ENCODE measurements at regions not wholly inside any gene's neighbourhood (a gene's known extent, or its start where the extent isn't known, plus 50 kb on each side); places are given as distances from the start of the nearest gene placed in this dataset.

DNA sequence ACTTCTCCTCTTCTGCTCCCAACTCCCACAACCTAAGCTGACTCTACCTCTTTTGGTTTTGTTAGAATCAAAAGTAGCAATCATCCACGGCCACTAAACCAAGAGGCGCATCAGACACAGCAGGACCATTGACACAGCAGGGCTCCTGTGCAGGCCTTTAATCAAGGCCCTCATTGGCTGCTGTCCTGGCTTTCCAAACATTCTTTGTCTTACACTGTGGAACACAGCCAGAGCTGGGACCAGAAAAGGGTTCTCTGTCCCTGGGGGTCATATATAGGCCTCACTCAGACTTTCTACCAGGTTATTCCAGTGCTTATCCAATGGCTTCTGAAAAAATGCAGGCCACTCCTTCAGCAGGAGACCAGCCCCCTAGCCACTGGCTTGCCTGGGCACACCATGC lies 212.7 kb upstream of the NTM start:
- no peaks in the 10 kb centered on the region for H3K36me3 Mint-ChIP-seq
- DNase-seq (ENCODE audit: extremely low spot score, unreplicated experiment), result no peak
- TF ChIP-seq, protein P1, sequence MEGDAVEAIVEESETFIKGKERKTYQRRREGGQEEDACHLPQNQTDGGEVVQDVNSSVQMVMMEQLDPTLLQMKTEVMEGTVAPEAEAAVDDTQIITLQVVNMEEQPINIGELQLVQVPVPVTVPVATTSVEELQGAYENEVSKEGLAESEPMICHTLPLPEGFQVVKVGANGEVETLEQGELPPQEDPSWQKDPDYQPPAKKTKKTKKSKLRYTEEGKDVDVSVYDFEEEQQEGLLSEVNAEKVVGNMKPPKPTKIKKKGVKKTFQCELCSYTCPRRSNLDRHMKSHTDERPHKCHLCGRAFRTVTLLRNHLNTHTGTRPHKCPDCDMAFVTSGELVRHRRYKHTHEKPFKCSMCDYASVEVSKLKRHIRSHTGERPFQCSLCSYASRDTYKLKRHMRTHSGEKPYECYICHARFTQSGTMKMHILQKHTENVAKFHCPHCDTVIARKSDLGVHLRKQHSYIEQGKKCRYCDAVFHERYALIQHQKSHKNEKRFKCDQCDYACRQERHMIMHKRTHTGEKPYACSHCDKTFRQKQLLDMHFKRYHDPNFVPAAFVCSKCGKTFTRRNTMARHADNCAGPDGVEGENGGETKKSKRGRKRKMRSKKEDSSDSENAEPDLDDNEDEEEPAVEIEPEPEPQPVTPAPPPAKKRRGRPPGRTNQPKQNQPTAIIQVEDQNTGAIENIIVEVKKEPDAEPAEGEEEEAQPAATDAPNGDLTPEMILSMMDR (conservative IDR thresholded peaks at IDR 0.05), result no peak
- H3K9me3 Mint-ChIP-seq, result no peaks in the 10 kb centered on the region
- H3K27ac Mint-ChIP-seq, result no peak overlapping the region
- H3K27me3 Mint-ChIP-seq, result peaks cover 26% of the 10 kb centered on the region
- H3K4me3 Mint-ChIP-seq, result no peak overlapping the region
- H3K4me1 Mint-ChIP-seq (ENCODE audit: unreplicated experiment), result peaks cover 6% of the 10 kb centered on the region

DNA sequence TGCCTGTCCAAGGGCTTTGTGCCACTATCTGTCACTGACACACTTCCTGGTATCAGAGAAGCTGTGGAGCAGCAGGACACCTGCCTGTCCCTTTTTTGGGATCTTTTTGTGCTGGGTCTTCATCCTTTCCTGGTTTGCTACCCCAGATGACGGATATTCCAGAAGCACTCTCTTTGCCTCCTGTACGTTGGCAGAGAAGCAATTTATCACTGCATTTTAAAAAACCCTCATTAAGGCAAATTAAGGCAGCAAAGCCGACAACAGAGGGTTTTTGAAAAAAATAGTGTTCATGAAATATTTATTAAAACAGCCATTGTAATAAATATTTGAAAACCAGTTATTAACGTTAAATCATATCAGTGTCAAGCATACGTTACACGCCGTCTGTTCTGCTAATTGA lies 209.6 kb upstream of the NTM start:
- TF ChIP-seq, protein P1 (conservative IDR thresholded peaks at IDR 0.05), result no peak
- DNase-seq (ENCODE audit: extremely low spot score, unreplicated experiment), result no peak
- Mint-ChIP-seq H3K27me3 (peaks cover 17% of the 10 kb centered on the region), H3K36me3 (no peaks in the 10 kb centered on the region), H3K4me3 (no peak overlapping the region), H3K9me3 (no peaks in the 10 kb centered on the region), H3K4me1 (ENCODE audit: unreplicated experiment) (no peaks in the 10 kb centered on the region), H3K27ac (no peak overlapping the region)

DNA sequence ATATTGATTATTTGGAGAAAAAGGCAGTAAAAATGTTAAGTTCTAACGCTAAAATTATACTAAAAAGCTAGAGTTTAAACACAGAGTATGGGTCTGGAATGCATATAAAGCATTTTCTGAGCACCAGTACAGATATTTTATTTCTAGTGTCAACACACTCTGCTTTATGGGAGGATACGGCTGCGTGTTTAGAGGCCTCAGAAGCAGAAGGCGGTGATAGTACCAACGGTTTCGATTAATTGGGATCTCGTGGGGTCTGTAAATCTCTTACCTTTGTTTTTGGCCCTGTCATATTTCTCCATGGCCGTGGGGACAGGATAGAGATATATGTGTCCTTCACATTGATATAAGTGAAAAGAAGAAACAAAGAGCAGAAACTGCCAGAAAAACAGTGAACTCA lies 206.8 kb upstream of the NTM start:
- no peaks in the 10 kb centered on the region for H3K4me1 Mint-ChIP-seq (ENCODE audit: unreplicated experiment)
- TF ChIP-seq, protein P1 (conservative IDR thresholded peaks at IDR 0.05), result no peak
- H3K36me3 Mint-ChIP-seq, result no peaks in the 10 kb centered on the region
- no peak overlapping the region for H3K4me3 Mint-ChIP-seq
- DNase-seq (ENCODE audit: extremely low spot score, unreplicated experiment), result no peak
- H3K27me3 Mint-ChIP-seq, result peaks cover 19% of the 10 kb centered on the region
- H3K27ac Mint-ChIP-seq, result no peak overlapping the region
- no peaks in the 10 kb centered on the region for H3K9me3 Mint-ChIP-seq

DNA sequence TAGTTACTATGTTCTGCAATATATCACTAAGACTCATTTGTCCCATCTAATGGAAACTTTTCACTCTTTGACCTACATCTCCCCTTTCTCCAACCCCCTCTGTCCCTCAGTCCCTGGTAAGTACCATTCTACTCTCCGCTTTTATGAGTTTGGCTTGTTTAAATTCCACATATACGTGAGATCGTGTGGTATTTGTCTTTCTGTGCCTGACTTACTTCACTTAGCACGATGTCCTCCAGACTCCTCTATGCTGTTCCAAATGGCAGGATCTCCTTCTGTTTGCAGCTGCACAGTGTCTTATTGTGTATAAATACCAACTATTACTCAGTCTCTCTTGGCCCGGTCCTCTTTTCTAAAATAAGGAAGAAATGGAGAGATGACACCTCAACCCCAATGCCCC lies 205.4 kb upstream of the NTM start:
- DNase-seq (ENCODE audit: extremely low spot score, unreplicated experiment), result no peak
- Mint-ChIP-seq H3K4me1 (ENCODE audit: unreplicated experiment) (peaks cover 12% of the 10 kb centered on the region), H3K9me3 (no peaks in the 10 kb centered on the region), H3K4me3 (no peak overlapping the region), H3K27ac (no peak overlapping the region), H3K27me3 (peaks cover 15% of the 10 kb centered on the region), H3K36me3 (no peaks in the 10 kb centered on the region)
- TF ChIP-seq, protein P1 (conservative IDR thresholded peaks at IDR 0.05), result no peak

DNA sequence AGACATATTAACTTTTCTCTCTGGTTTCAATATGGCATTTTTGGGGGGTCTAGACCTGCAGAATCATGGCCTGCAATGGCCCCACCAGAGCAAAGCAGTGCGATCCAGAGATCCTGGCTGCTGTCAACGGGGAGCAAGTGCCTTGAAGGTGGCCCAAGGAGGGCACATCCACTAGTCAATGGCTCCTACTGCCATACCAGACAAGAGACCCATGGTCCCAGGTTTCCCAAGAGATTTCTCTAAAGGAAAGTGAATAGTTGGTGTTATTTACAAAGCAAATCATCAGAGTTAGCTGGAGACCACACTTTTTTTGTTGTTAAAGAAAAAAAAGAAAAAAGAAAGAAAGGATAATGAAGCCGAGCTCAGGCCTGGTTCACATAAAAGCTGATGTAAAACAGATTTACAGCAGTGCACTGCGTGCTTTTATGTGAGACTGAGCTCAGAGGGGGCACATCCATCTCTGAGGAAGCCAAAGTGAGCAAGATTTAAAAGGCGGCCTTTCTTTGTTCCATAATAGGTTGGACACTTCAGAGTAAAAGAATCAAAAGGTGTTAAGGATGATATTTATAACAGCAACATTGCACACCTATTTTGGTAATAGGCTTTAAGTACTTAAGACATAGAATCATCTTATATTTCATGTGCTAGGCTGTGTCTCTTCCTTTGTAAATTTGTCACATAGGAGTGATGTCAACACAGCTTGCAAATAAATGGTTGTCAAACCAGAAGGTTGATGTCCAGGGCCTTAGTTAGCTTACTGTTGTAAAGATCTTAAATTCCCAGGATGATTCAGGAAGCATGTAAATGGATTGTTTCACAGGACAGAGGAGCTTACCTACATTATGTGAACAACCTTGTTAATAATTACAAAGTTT lies 201.3 kb upstream of the NTM start:
- DNase-seq (ENCODE audit: extremely low spot score, unreplicated experiment), result no peak
- Mint-ChIP-seq H3K36me3 (no peaks in the 10 kb centered on the region), H3K27ac (no peak overlapping the region), H3K4me3 (no peak overlapping the region), H3K4me1 (ENCODE audit: unreplicated experiment) (peaks cover 24% of the 10 kb centered on the region), H3K27me3 (peaks cover 11% of the 10 kb centered on the region), H3K9me3 (no peaks in the 10 kb centered on the region)
- TF ChIP-seq, protein P1 (conservative IDR thresholded peaks at IDR 0.05), result no peak
